ENCODE measurements at regions not wholly inside any gene's neighbourhood (a gene's known extent, or its start where the extent isn't known, plus 50 kb on each side); places are given as distances from the start of the nearest gene placed in this dataset.

GRCh38 chr15:93332168-93332553 lies 243.2 kb upstream of the RGMA start:
- TF ChIP-seq CTCF (IDR thresholded peaks at IDR 0.05) = no peak
- TF ChIP-seq POLR2A (IDR thresholded peaks at IDR 0.05) = no peak
- TF ChIP-seq EP300 (IDR thresholded peaks at IDR 0.05) = no peak

All from tibial nerve (tissue), 4 donors.